KMS-11 (cell line): ENCODE measurements at regions not wholly inside any gene's neighbourhood (a gene's known extent, or its start where the extent isn't known, plus 50 kb on each side); places are given as distances from the start of the nearest gene placed in this dataset.

Source experiments
- H2AFZ ChIP-seq: fragments of 200-600 bp; sonication (generic); 2 replicates; pipeline ENCODE4 v1.6.1; 2016; ENCODE audit warnings: antibody characterized with exemption, mixed run types, low read depth
- H3K27ac ChIP-seq: fragments of 200-600 bp; sonication (generic); 2 replicates; pipeline ENCODE4 v1.6.1; 2016; ENCODE audit warnings: mild to moderate bottlenecking, mixed run types
- H3K27me3 ChIP-seq: fragments of 200-600 bp; sonication (generic); 2 replicates; pipeline ENCODE4 v1.6.1; 2017; ENCODE audit warnings: mild to moderate bottlenecking, low read depth, mixed run types, moderate library complexity; ENCODE audit not compliant: insufficient read depth
- H3K36me3 ChIP-seq: fragments of 200-600 bp; sonication (generic); 2 replicates; pipeline ENCODE4 v1.6.1; 2017; ENCODE audit warnings: mild to moderate bottlenecking, mixed run types; ENCODE audit not compliant: insufficient read depth
- H3K4me1 ChIP-seq: fragments of 200-600 bp; sonication (generic); 2 replicates; pipeline ENCODE4 v1.6.1; 2016; ENCODE audit warnings: mild to moderate bottlenecking, low read depth, mixed run types; ENCODE audit not compliant: poor library complexity, severe bottlenecking
- H3K4me2 ChIP-seq: fragments of 200-600 bp; sonication (generic); 2 replicates; pipeline ENCODE4 v1.7.0; 2016; ENCODE audit warnings: mild to moderate bottlenecking, mixed run types
- H3K4me3 ChIP-seq: fragments of 200-600 bp; sonication (generic); IDR thresholded peaks from 2 replicates; pipeline ENCODE4 v1.6.1; 2017; ENCODE audit warnings: low read depth, low read length, mixed read lengths; ENCODE audit not compliant: insufficient read depth
- H3K79me2 ChIP-seq: fragments of 200-600 bp; sonication (generic); 2 replicates; pipeline ENCODE4 v1.6.1; 2016; ENCODE audit warnings: low read depth, mixed run types; ENCODE audit not compliant: insufficient read depth
- H3K9ac ChIP-seq: fragments of 200-600 bp; sonication (generic); 2 replicates; pipeline ENCODE4 v1.6.1; 2016; ENCODE audit warnings: mild to moderate bottlenecking, mixed run types
- H4K20me1 ChIP-seq: fragments of 200-600 bp; sonication (generic); 2 replicates; pipeline ENCODE4 v1.6.1; 2016; ENCODE audit warnings: mild to moderate bottlenecking, mixed run types; ENCODE audit not compliant: insufficient read depth
- TF ChIP-seq, protein P1 (sequence below): fragments of 200-600 bp; sonication (generic); conservative IDR thresholded peaks from 2 replicates; pipeline ENCODE4 v1.6.1; 2017; ENCODE audit warnings: low read depth, mild to moderate bottlenecking, antibody characterized with exemption, low read length, moderate library complexity, mixed read lengths

- H4K20me1 ChIP-seq, result no peaks in the 10 kb centered on the region
- no peaks in the 10 kb centered on the region for H3K36me3 ChIP-seq
- no peak overlapping the region for H3K4me3 ChIP-seq
- no peaks in the 10 kb centered on the region for H3K79me2 ChIP-seq
- no peak overlapping the region for H3K27ac ChIP-seq
- TF ChIP-seq, protein P1, sequence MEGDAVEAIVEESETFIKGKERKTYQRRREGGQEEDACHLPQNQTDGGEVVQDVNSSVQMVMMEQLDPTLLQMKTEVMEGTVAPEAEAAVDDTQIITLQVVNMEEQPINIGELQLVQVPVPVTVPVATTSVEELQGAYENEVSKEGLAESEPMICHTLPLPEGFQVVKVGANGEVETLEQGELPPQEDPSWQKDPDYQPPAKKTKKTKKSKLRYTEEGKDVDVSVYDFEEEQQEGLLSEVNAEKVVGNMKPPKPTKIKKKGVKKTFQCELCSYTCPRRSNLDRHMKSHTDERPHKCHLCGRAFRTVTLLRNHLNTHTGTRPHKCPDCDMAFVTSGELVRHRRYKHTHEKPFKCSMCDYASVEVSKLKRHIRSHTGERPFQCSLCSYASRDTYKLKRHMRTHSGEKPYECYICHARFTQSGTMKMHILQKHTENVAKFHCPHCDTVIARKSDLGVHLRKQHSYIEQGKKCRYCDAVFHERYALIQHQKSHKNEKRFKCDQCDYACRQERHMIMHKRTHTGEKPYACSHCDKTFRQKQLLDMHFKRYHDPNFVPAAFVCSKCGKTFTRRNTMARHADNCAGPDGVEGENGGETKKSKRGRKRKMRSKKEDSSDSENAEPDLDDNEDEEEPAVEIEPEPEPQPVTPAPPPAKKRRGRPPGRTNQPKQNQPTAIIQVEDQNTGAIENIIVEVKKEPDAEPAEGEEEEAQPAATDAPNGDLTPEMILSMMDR, result no peak
- H3K27me3 ChIP-seq, result no peaks in the 10 kb centered on the region
- H2AFZ ChIP-seq, result no peak overlapping the region
- no peak overlapping the region for H3K4me2 ChIP-seq
- H3K9ac ChIP-seq, result no peak overlapping the region
- no peaks in the 10 kb centered on the region for H3K4me1 ChIP-seq
Measured at GRCh38 chr3:168336276-168336675, 240.6 kb upstream of the GOLIM4 start.

DNA sequence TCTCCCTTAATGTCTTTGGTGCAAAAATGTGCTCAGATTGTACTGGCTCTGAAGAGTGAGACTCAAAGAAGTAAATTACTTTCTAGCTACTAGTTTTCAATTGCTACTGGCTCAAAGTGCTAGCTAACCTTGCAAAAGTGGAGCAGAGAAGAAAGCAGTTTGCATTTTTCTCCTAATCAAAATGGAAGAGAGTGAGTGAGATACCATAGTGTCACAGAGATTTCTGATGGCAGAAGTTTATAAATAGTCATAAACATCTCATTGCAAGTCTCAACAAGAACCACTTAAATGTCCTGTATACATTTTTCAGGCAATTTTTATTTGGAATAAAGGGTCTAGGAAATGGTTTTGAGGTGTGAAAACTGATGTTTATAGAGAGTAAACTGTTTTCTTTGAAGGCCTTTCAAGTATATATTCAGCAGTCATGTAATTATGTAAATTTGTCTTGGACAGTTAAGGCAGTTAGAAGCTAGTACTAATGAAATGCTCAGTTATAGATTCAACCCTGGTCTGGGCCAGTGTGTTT, 237.7 kb upstream of the GOLIM4 start:
- no peaks in the 10 kb centered on the region for H3K79me2 ChIP-seq
- no peak overlapping the region for H3K27ac ChIP-seq
- no peaks in the 10 kb centered on the region for H3K4me1 ChIP-seq
- H3K9ac ChIP-seq, result no peak overlapping the region
- no peaks in the 10 kb centered on the region for H3K27me3 ChIP-seq
- H3K36me3 ChIP-seq, result no peaks in the 10 kb centered on the region
- TF ChIP-seq, protein P1, result no peak
- no peak overlapping the region for H3K4me3 ChIP-seq
- H4K20me1 ChIP-seq, result no peaks in the 10 kb centered on the region
- no peak overlapping the region for H3K4me2 ChIP-seq
- H2AFZ ChIP-seq, result no peak overlapping the region

- TF ChIP-seq, protein P1, result no peak
- H3K4me2 ChIP-seq, result no peak overlapping the region
- no peak overlapping the region for H3K27ac ChIP-seq
- H3K9ac ChIP-seq, result no peak overlapping the region
- H3K4me1 ChIP-seq, result no peaks in the 10 kb centered on the region
- H3K4me3 ChIP-seq, result no peak overlapping the region
- H3K27me3 ChIP-seq, result no peaks in the 10 kb centered on the region
- no peaks in the 10 kb centered on the region for H3K79me2 ChIP-seq
- H4K20me1 ChIP-seq, result no peaks in the 10 kb centered on the region
- no peaks in the 10 kb centered on the region for H3K36me3 ChIP-seq
- H2AFZ ChIP-seq, result no peak overlapping the region
Measured at GRCh38 chr3:168331756-168332155, 236.0 kb upstream of the GOLIM4 start.

DNA sequence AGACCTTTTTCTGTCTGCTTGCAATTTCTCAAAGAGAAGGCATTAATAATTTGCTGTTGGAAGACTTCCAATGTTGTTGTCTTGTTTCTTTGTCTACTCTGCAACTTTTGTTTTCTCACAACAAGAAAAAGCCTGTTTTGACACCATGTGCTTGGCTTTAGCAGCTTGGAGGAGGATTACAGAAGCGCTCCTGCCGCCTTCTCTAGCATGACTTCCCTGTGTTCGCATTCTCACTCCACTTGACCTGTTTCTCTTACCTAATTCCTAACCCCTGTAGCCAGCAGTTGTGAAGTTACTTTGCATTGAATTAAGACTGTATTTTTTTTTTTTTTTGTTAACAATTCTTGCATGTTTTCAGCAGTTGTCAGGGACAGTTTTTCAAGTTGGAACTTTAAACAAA, 235.3 kb upstream of the GOLIM4 start:
- no peak overlapping the region for H3K4me2 ChIP-seq
- H2AFZ ChIP-seq, result no peak overlapping the region
- no peaks in the 10 kb centered on the region for H3K27me3 ChIP-seq
- TF ChIP-seq, protein P1, result no peak
- H3K27ac ChIP-seq, result no peak overlapping the region
- H3K4me1 ChIP-seq, result no peaks in the 10 kb centered on the region
- no peaks in the 10 kb centered on the region for H3K79me2 ChIP-seq
- no peaks in the 10 kb centered on the region for H3K36me3 ChIP-seq
- H4K20me1 ChIP-seq, result no peaks in the 10 kb centered on the region
- H3K9ac ChIP-seq, result no peak overlapping the region
- no peak overlapping the region for H3K4me3 ChIP-seq
